SW480 (cell line): ENCODE measurements at regions not wholly inside any gene's neighbourhood (a gene's known extent, or its start where the extent isn't known, plus 50 kb on each side); places are given as distances from the start of the nearest gene placed in this dataset.
"Not testable (repeated sequence)": the region's sequence is repeated elsewhere in the genome, so short reads cannot be mapped to it uniquely, and the experiment has no call there.

ENCODE experiments used
- DNase-seq: peaks from one replicate; pipeline ENCODE4 v3.0.0-alpha.2; 2016; ENCODE audit warnings: low spot score

GRCh38 chr1:199794105-199794863 lies 233.2 kb upstream of the NR5A2 start:
- no peak for DNase-seq

- no peak for DNase-seq
These were observed 228.4 kb upstream of the NR5A2 start for GRCh38 chr1:199799116-199799515.

GRCh38 chr1:199804526-199804925 lies 223.0 kb upstream of the NR5A2 start:
- no peak for DNase-seq

GRCh38 chr1:199808110-199808870 lies 219.2 kb upstream of the NR5A2 start:
- DNase-seq, result no peak

GRCh38 chr1:199809311-199809710 lies 218.2 kb upstream of the NR5A2 start:
- DNase-seq, result no peak

- DNase-seq, result no peak
These were observed 216.3 kb upstream of the NR5A2 start for GRCh38 chr1:199811163-199811562.

- DNase-seq, result no peak
These were observed 214.3 kb upstream of the NR5A2 start for GRCh38 chr1:199813198-199813597.

GRCh38 chr1:199815947-199816346 lies 211.6 kb upstream of the NR5A2 start:
- no peak for DNase-seq

GRCh38 chr1:199817266-199817665 lies 210.2 kb upstream of the NR5A2 start:
- DNase-seq, result no peak

GRCh38 chr1:199821029-199821779 lies 206.3 kb upstream of the NR5A2 start:
- no peak for DNase-seq

GRCh38 chr1:199832451-199832850 lies 195.1 kb upstream of the NR5A2 start:
- no peak for DNase-seq

- DNase-seq, result no peak
These were observed 192.8 kb upstream of the NR5A2 start for GRCh38 chr1:199834711-199835110.

- DNase-seq, result no peak
These were observed 191.1 kb upstream of the NR5A2 start for GRCh38 chr1:199836430-199836829.

GRCh38 chr1:199837321-199837720 lies 190.2 kb upstream of the NR5A2 start:
- DNase-seq, result no peak

GRCh38 chr1:199839608-199840007 lies 187.9 kb upstream of the NR5A2 start:
- DNase-seq, result not testable (repeated sequence)

GRCh38 chr1:199843096-199843495 lies 184.4 kb upstream of the NR5A2 start:
- not testable (repeated sequence) for DNase-seq

GRCh38 chr1:199843861-199844260 lies 183.6 kb upstream of the NR5A2 start:
- no peak for DNase-seq

GRCh38 chr1:199847021-199847420 lies 180.5 kb upstream of the NR5A2 start:
- no peak for DNase-seq

GRCh38 chr1:199851439-199852140 lies 175.9 kb upstream of the NR5A2 start:
- DNase-seq, result peak; percentile 6

- DNase-seq, result no peak
These were observed 172.7 kb upstream of the NR5A2 start for GRCh38 chr1:199854686-199855321.

GRCh38 chr1:199855580-199855979 lies 171.9 kb upstream of the NR5A2 start:
- DNase-seq, result no peak
